DOHH2 (cell line): ENCODE measurements at regions not wholly inside any gene's neighbourhood (a gene's known extent, or its start where the extent isn't known, plus 50 kb on each side); places are given as distances from the start of the nearest gene placed in this dataset.

Experiments
- H3F3A ChIP-seq: fragments of 200-600 bp; sonication (generic), shearing (Covaris generic); 2 replicates; pipeline ENCODE4 v1.6.0; 2016; ENCODE audit warnings: antibody characterized with exemption, mild to moderate bottlenecking; ENCODE audit not compliant: control insufficient read depth, insufficient read depth
- H3K27ac ChIP-seq: fragments of 200-600 bp; sonication (generic); 2 replicates; pipeline ENCODE4 v1.5.1; 2014; ENCODE audit warnings: low read depth, mild to moderate bottlenecking, low read length, moderate library complexity
- H3K27me3 ChIP-seq: fragments of 200-600 bp; sonication (generic); 2 replicates; pipeline ENCODE4 v1.6.1; 2014; ENCODE audit warnings: mild to moderate bottlenecking, low read length, mixed read lengths; ENCODE audit not compliant: control insufficient read depth
- H3K36me3 ChIP-seq: fragments of 200-600 bp; sonication (generic); 2 replicates; pipeline ENCODE4 v1.6.1; 2014; ENCODE audit warnings: mild to moderate bottlenecking, low read length, moderate library complexity, mixed read lengths; ENCODE audit not compliant: control insufficient read depth
- H3K4me1 ChIP-seq: fragments of 200-600 bp; sonication (generic); 2 replicates; pipeline ENCODE4 v1.6.1; 2014; ENCODE audit warnings: mild to moderate bottlenecking, low read length, mixed read lengths; ENCODE audit not compliant: control insufficient read depth
- H3K4me2 ChIP-seq: fragments of 200-600 bp; sonication (generic); 2 replicates; pipeline ENCODE4 v1.6.0; 2014; ENCODE audit warnings: mild to moderate bottlenecking, low read length, moderate library complexity
- H3K4me3 ChIP-seq: fragments of 200-600 bp; sonication (generic); 2 replicates; pipeline ENCODE4 v1.5.1; 2014; ENCODE audit warnings: mild to moderate bottlenecking, low read length, mixed read lengths
- H3K79me2 ChIP-seq: fragments of 200-600 bp; sonication (generic); 2 replicates; pipeline ENCODE4 v1.6.1; 2014; ENCODE audit warnings: mild to moderate bottlenecking, low read length, mixed read lengths; ENCODE audit not compliant: control insufficient read depth
- H3K9me2 ChIP-seq: fragments of 200-600 bp; sonication (generic); replicated peaks from 2 replicates; pipeline ENCODE4 v1.6.1; 2014; ENCODE audit warnings: mild to moderate bottlenecking, low read length, mixed read lengths; ENCODE audit not compliant: control insufficient read depth
- H3K9me3 ChIP-seq: fragments of 200-600 bp; sonication (generic); 2 replicates; pipeline ENCODE4 v1.6.1; 2014; ENCODE audit warnings: antibody characterized with exemption, low read length, mixed read lengths; ENCODE audit not compliant: control insufficient read depth, insufficient read depth
- H4K20me1 ChIP-seq: fragments of 200-600 bp; sonication (generic); 2 replicates; pipeline ENCODE4 v1.6.0; 2014; ENCODE audit warnings: low read depth, mild to moderate bottlenecking, antibody characterized with exemption, low read length, moderate library complexity; ENCODE audit not compliant: control insufficient read depth, insufficient read depth
- CTCF ChIP-seq: fragments of 200-600 bp; sonication (generic); IDR thresholded peaks from one replicate; pipeline ENCODE4 v1.5.1; 2014; ENCODE audit warnings: antibody characterized with exemption, mild to moderate bottlenecking, low read depth, low read length; ENCODE audit not compliant: poor library complexity, severe bottlenecking
- EZH2phosphoT487 ChIP-seq: fragments of 200-600 bp; sonication (generic); IDR thresholded peaks from 2 replicates; pipeline ENCODE4 v1.6.1; 2017; ENCODE audit warnings: borderline replicate concordance, mild to moderate bottlenecking, antibody characterized with exemption, low read length, moderate library complexity, mixed read lengths

- Histone ChIP-seq H3F3A (peaks cover 4% of the 10 kb centered on the region; the same call in 1 of the 2 replicates), H3K9me2 (no peaks in the 10 kb centered on the region), H3K27me3 (no peaks in the 10 kb centered on the region), H3K27ac (no peak overlapping the region), H3K4me2 (no peak overlapping the region), H3K36me3 (peaks cover 35% of the 10 kb centered on the region), H3K9me3 (no peaks in the 10 kb centered on the region), H3K79me2 (peaks cover 78% of the 10 kb centered on the region), H4K20me1 (no peaks in the 10 kb centered on the region), H3K4me1 (peaks cover 11% of the 10 kb centered on the region), H3K4me3 (no peak overlapping the region)
- no peak for TF ChIP-seq EZH2phosphoT487
- TF ChIP-seq CTCF, result no peak
Measured at GRCh38 chr9:618478-618877, 223.0 kb upstream of the DMRT1 start.

- Histone ChIP-seq H3K9me2 (no peaks in the 10 kb centered on the region), H4K20me1 (no peaks in the 10 kb centered on the region), H3K4me2 (no peak overlapping the region), H3K27ac (no peak overlapping the region), H3K27me3 (no peaks in the 10 kb centered on the region), H3K36me3 (peaks cover 29% of the 10 kb centered on the region), H3K9me3 (no peaks in the 10 kb centered on the region), H3K79me2 (peaks cover 63% of the 10 kb centered on the region), H3K4me3 (no peak overlapping the region), H3K4me1 (peaks cover 19% of the 10 kb centered on the region), H3F3A (0 out of 2 replicates have a peak, but pooled peaks cover under 1% of the 10 kb centered on the region)
- TF ChIP-seq EZH2phosphoT487, result no peak
- TF ChIP-seq CTCF, result no peak
Measured at GRCh38 chr9:621201-621855, 220.2 kb upstream of the DMRT1 start.

- peaks cover 72% of the 10 kb centered on the region for H3K79me2 ChIP-seq
- no peaks in the 10 kb centered on the region for H3K9me2 ChIP-seq
- H3F3A ChIP-seq, result 0 out of 2 replicates have a peak, but pooled peaks cover 5% of the 10 kb centered on the region
- H3K27me3 ChIP-seq, result no peaks in the 10 kb centered on the region
- H4K20me1 ChIP-seq, result no peaks in the 10 kb centered on the region
- H3K27ac ChIP-seq, result no peak overlapping the region
- peaks cover 22% of the 10 kb centered on the region for H3K36me3 ChIP-seq
- H3K4me1 ChIP-seq, result peaks cover 45% of the 10 kb centered on the region
- no peak overlapping the region for H3K4me2 ChIP-seq
- no peak for TF ChIP-seq CTCF
- TF ChIP-seq EZH2phosphoT487, result no peak
- no peaks in the 10 kb centered on the region for H3K9me3 ChIP-seq
- H3K4me3 ChIP-seq, result no peak overlapping the region
Measured at GRCh38 chr9:624935-625500, 216.5 kb upstream of the DMRT1 start.
